GM21723 (cell line): ENCODE measurements at regions not wholly inside any gene's neighbourhood (a gene's known extent, or its start where the extent isn't known, plus 50 kb on each side); places are given as distances from the start of the nearest gene placed in this dataset.
A peak's percentile ranks its signal among the peaks of the same experiment; 100 is the strongest.

Source experiments
- ATAC-seq: cut with Tn5 transposase; IDR thresholded peaks from one replicate; pipeline ENCODE4 v1.9.1; 2021; ENCODE audit warnings: mild to moderate bottlenecking, moderate library complexity; ENCODE audit not compliant: unreplicated experiment

DNA sequence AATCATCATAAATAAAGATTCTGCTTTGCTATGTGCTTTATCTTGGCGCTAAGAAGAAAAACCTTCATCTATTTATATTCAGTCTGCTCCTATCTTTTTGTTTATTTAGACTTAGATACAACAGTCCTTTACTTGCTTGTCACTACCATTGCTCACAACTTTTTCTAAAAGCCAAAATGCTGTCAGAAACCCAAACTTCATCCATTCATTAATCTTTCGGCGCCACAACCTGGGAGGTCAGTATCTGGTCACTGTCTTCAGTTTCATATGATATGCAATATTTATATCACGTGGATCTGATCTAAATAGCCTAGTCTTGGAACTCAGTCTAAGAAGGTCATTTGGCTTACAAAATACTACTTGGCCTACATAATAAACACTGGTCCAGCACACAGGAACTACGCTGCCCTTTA lies 159.3 kb upstream of the TARS1 start:
- ATAC-seq, result no peak

DNA sequence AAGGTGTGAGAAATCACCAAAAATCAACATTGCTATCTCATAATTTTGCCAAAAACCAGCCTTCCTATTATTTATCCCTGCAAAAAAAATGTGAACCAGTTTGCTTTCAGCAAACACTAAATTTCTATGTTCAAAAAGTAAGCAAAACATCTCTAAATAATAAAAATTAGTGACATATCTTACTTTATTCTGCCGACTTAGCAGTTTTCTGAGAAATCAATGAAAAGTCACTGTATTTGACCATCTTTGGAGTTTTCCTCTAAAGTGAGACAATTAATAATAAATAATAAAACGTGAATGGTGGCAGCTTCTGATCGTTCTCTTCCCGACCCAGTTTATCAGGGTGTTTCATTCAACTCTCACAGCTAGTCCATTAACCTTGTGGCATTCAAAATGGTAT lies 158.6 kb upstream of the TARS1 start:
- no peak for ATAC-seq

DNA sequence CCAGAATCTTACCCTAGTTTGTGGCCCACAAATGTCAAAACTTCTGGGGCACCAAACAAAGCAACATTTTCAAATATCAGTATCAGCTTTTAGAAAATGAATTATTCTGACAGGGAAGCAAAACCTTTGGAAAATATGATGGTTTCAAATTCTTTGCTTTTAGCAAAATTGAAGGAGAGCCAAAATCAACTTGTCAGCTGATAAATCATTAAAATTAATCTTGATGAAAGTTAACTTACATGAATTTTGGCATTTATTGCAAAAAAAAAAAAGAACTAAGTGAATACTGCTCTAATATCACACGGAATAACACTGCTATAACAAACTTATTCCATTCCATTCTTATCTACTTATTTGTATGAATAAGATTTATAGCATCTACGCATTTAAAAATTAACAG lies 158.1 kb upstream of the TARS1 start:
- ATAC-seq, result no peak

DNA sequence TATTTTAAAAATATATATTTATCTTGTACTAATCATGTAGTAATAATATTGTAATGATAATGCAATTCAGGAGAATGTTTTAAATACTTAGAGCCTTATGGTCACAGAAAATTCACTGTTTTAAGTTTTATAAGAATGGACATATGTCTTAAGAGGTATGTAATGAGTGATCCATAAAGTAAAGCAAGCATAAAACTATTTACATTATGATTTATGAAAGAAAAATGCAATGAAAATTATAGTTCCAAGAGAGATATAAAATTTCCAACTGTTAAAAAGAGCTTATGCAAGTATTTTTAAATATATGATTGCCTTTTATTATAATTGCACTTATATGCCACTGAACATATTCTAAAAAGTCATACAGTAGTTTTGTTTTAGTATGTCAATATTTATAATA lies 157.5 kb upstream of the TARS1 start:
- ATAC-seq, result no peak

DNA sequence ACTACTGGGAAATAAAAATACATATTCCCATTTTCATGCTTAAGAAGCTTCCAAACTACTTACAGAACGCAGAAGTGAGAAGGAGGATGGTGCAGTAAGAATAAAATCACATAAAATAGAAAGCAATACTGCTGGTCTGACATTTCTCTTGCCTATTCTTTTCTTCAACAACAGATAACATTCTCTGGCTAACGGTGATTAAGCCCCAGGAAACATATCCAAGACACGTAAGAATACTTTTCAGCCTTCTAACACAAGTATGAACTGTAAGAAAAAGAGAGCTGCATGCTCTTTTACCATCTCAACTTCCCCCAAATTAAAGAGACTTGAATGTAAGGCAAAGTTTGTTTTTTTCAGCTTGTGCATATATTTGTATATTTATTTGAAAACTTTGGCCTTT lies 156.1 kb upstream of the TARS1 start:
- no peak for ATAC-seq

DNA sequence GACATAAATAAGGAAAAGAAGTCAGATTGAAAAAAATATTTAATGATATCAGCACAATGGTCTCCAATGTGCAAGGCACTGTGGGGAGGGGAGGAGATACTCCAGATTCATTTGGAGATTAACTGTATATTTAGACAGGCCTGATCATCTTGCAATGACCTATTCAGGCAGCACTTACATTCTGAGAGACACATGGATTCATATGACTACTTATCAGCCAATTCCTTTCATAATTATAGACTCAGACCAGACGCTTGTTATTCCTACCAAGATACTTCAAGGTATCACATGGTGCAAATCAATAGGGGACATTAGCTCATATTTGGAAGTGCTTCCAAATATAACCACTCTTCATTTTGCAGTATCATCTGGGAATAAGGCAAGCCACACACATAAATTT lies 153.5 kb upstream of the TARS1 start:
- ATAC-seq, result no peak

DNA sequence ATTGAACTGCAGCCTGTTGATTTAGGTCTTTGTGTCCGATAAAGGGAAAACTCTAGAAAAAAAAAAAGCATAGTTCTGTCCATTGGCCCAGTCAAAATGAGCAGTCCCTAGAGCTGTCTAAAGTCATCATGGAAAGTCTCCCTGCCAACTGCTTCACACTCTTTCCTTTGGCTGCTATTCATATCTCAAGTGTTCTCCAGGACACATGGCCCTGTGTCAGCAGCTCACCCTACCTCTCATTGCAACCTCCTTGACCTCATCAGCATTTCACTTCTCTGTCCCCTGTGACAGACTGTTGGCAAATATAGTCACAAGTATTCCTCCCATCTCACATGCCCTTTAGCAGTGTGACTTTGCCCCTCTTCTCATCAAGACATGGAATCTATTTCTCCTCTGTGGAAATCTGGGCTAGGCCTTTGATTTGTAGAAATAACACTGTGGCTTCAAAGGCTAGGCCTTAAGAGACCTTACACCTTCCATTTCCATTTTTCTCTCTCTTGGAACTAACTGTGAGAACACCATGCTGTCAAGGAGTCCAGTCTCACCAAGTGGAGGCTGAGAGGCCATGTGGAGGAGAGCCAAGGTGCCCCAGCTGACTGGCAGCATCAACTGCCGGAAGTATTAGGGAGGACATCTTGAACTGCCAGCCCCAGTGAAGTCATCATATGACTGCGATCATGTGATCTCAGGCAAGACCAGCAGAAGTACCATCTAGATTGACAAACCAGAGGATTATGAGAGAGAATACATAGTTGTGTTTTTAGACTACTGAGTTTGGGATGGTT lies 149.4 kb upstream of the TARS1 start:
- no peak for ATAC-seq

DNA sequence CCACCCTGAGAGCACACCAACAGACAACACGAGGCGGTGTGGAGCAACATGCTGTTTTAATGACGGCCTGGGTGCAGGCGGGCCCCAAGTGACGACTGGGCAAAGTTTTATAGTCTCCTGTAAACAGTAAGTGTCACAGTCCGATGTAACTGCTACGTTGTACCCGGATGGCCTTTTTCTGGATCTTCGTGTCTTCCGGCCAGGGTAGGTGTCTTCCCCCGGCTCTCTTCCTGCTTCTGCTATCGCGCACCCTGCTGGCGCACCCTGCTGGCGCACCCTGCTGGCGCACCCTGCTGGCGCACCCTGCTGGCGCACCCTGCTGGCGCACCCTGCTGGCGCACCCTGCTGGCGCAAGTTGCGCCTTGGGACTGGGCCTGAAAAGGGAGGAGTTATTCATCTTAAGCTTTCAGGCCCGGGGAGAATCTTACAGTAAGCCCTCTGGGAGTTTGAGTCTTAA lies 143.0 kb upstream of the TARS1 start:
- no peak for ATAC-seq

DNA sequence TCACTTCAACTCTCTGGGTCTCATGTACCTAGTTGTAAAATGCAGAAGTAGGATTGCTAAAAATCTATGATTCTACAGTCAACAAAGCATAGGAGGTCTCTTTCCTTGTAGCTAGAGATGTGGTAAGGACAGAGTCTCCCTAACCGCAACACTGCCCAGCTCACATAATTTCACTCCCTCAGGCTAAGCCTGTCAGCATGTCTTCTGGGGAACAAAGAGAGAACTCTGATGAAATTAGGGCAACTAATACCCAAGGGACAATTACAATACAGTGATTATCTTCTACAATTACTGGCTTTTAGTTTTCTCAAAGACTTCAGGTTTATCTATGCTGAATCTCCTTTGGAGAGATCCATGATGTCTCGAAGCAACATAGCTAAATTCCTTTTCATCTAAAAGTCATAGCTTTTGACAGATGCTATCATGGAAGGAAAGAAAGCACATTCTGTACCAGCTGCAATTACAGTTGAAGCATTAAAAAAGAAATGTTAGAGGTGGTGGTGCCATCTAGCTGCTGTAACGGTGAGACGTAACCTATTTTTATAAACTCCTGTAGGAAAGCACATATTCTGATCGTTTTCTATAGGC lies 141.1 kb upstream of the TARS1 start:
- ATAC-seq, result peak; percentile 52

DNA sequence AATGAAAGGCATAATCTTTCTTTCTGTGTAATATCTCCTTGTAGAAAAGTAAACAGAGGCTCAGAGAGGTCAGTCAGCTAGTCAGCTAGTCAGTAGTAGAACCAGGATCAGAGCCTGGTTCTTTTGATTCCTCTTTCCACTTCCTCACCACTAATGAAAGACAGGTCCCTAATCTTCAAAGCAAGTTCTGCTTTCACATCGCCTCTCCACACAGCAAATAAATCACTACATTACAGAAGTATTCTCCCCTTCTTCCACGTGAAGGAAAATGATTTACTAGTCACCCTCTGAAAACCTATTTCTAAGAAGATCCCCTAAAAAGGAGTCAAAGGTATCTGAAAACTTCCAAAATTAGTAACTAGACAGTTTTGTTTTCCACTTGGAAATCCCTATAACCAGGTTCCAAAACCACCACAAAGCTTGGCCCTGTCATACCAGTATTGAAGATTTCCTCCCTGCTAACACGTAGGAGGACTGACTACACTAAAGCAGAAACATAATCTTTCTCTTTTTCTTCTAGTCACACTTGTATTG lies 140.5 kb upstream of the TARS1 start:
- ATAC-seq, result peak; percentile 74

DNA sequence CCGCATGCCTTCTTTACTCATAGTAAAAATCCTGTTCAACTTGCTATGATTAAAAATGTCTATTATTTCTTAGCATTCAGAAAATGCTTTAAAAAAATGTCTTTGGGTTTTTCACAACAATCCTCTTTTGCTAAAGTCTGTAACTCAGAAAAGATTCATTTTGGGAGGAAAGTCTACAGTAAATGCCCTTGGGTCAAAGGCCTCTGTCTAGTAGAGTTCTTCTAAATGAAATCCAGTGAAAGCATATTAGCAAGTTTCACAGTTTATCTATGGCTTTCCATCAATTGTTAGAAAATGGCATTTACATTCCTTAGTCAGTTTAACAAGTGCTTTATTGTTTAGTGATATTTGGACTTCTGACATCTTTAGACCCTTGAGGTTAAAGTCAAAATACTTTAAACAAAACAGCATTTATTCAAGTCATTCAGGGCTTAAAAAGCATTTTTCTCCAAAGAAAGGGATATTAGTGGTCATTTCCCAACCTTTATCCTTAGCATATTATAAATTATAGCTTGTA lies 137.1 kb upstream of the TARS1 start:
- no peak for ATAC-seq

DNA sequence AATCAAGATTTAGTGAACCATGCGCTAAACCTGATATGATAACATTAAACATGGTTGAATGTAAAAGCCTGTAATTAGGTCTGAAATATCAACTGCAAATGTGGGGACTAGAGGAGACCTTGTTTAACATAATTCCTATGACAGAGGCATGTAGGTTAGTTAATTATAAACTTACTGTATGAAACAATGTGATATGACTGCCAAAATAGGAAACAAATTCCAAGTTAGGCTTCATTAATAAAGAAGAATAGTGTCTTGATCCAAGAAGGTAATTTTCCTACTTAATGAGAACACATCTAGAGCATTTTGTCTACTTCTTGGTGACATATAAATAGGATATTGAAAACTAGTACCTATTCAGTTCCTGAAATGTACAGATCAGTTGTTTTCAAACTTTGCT lies 136.2 kb upstream of the TARS1 start:
- ATAC-seq, result no peak

DNA sequence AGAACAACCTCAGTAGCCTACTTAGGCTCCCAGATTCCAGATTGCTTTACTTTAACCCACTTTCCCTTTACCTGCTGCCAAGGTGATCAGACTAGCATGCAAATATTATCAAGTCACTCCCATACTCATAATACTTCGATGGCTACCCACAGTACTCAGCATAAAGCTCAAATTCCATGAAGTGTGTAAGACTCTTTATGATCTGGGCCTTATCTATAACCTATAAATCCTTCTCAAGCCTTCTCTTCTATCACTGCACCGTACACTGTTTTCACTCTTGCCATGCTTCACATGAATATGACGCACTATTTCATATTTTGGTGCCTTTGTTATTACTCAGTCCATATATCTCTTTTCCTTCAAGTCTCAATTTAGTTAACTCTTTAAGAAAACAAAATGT lies 135.2 kb upstream of the TARS1 start:
- ATAC-seq, result no peak

DNA sequence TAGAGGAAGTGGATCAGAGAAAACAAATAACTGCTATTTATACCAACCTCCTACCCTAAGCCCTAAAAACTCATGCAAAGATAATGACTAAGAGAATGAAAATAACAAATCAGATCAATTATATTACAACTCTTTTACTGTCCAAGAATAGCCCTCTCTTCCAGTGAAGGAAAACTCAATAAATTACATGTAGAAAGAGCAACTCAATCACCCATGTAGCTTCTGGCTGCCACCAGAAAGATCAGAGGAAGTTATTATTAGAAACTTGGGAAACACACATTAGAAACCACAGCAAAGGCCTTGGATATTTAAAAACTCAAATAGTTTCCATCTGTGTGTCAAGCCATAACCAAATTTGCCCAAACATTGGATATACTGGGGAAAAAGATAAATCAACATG lies 134.0 kb upstream of the TARS1 start:
- ATAC-seq, result no peak

DNA sequence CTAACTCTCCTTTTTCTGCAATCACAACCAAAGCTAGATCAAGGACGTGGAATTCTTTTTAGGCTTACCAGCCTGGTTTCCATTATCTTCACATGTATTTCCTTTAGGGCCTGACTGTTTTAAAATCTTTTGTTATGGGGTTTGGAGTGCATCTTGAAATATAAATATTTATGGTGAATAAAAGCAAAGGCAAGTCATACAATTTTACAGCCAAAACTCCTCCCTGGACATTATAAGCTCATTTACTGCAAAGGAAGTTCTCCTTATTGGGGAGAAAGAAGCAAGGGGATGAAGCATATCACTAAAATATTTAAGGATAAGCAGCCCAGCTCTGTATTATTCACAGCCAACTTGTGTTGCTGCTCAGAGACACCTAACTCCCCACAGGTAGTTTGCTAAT lies 132.2 kb upstream of the TARS1 start:
- no peak for ATAC-seq

DNA sequence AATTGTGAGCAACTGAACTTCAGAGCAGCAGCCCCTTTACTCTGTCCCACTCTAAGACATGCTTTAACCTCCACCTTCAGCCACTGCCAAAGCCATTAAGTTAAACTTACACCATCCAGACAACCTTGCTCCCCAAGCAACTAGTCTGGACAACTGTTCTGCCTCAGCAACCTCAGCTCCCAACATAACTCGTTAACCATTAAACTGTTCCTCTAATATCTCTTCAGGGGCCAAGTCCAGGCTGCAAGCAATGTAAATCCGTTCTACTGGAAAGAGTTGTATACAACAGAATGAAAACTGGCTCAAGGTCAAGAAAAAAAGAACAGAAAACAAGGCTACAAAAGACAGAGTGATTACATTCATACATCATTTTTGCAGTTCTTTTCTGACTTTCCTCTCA lies 131.7 kb upstream of the TARS1 start:
- ATAC-seq, result no peak

DNA sequence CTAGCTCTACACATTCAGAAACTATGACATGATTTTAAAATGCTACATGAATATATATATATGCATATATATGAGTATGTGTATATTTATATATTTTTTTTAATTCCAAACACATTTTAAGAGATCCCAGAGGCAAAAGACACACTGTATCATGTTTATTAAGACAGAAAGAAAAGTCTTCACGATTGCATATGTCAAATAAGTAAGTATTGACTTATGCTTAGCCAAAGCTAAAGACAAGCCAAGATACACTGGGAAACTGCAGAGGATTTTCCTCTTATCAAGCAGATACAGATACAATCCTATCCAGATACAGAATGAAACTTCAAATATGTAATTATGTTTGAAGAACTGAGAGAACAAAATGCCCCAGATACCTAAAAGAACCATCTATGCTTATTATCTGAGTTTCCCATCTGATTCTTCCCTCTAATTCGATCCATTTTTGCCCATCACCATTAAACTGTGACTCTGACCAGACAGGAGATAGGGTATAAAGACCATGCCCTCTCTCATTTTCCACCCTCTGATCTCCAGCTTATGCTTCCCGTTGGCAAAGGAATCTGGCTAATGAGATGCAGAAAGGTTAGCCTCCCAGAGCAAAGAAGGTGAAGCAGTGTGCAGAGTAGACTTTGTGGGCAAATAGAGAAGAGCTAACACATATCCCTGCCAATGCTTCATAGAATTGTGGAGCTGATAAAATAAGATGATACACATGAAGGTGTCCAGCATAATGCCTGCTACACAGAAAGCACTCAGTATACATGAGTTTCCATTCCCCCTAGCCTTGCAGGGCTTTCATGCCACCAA lies 131.0 kb upstream of the TARS1 start:
- no peak for ATAC-seq

DNA sequence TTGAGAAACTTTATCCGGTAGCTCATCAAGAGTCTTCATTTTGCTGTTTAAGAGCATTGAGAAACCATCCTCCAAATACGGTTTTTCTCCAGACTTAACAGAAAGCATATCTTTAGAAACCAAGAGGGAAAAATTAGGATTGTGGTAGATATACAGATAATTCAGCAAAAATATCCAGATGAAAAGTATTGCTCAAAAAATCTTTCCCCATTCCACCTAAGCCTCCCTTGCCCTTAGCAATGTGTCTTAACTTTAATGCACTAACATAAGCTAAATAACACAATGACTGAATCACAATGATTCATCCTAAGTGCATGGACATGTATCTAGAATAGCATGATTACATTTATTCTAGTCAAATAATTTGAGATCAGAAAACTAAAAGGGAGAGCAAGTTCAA lies 130.3 kb upstream of the TARS1 start:
- no peak for ATAC-seq

DNA sequence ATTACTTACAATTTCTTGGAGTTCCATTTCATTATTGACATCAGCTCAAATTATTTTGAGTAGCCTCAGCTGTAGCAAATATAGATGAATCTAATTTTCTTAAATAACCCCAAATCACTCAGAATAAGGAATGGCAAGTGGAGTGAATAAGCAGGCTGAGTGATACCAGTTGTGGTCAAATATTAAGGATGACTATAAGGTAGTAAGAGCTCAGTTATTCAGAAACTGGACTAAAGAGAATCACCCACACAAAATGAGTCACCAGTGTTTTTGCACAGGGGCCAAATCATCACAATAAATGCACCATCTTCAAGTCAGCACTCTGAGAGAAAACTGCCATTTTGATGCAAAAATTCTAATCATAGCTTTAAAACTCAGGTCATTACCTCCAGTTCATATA lies 128.9 kb upstream of the TARS1 start:
- ATAC-seq, result no peak

DNA sequence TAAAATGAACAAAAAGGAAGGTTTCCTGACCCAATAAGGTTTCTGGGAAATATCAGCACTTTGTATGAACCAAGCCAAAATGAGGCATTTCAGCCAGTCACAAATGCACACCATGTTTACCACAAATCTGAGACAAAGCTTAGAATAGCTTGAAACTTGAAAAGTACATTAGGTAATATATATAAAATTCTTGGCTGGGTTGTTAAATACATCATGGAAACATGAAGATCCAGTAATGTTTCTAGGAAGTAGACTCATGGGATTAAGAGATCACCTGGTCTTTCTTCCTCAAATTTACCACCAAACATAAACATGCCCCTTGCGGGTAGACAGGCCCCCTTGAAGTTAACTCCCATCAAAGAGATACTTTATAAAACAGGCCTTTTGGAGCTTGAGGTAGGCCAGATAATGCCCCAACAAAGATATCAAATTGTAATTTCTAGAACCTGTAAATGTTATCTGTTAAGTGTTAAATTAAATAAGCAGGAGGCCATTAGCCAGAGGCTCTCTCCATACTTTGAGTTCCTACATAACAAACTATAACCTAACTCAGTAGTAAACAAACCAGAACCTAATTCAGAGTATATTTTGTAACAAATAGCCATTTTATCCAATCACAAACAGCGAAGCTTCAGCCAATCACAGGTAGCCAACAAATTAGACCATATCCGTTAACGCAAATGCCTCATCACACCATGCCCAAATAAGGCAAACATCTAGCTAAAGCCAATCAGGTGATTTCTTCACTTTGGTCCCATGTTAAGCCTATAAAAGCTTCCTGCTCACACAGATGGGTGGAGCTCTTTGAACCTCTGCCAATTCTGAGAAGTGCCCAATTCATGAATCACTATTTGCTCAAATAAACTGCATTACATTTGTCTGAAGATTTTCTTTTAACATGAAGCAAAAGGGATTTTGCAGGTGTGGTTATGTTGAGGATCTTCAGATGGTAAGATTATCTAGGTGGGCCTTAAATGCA lies 127.9 kb upstream of the TARS1 start:
- no peak for ATAC-seq
